NT2/D1 (cell line): ENCODE measurements at regions not wholly inside any gene's neighbourhood (a gene's known extent, or its start where the extent isn't known, plus 50 kb on each side); places are given as distances from the start of the nearest gene placed in this dataset.

Experiments used
- SUZ12 ChIP-seq: IDR thresholded peaks from 2 replicates; pipeline ENCODE4 v1.6.1; 2011; ENCODE audit not compliant: insufficient read length, insufficient read depth; ENCODE audit errors: extremely low read depth
- YY1 ChIP-seq: IDR thresholded peaks from 2 replicates; pipeline ENCODE4 v1.6.1; 2011; ENCODE audit not compliant: insufficient read length, insufficient read depth
- ZNF274 ChIP-seq: IDR thresholded peaks from 2 replicates; pipeline ENCODE4 v1.6.1; 2011; ENCODE audit warnings: mild to moderate bottlenecking, low read depth, low read length

GRCh38 chr10:132121511-132121830, 55.7 kb downstream of the JAKMIP3 start:
- no peak for TF ChIP-seq ZNF274
- TF ChIP-seq YY1, result no peak
- TF ChIP-seq SUZ12, result no peak
